Upper lobe of left lung (tissue), 4 donors: ENCODE measurements at regions not wholly inside any gene's neighbourhood (a gene's known extent, or its start where the extent isn't known, plus 50 kb on each side); places are given as distances from the start of the nearest gene placed in this dataset.

Experiments
- POLR2A ChIP-seq, 4 donors: fragments of 450-650 bp; IDR thresholded peaks; one replicate each; pipeline ENCODE4 v1.5.1; 2016 to 2017; ENCODE audit warnings: antibody characterized with exemption in 4 of 4, mild to moderate bottlenecking in 2 of 4
- TF ChIP-seq, protein P1 (sequence below), 6 experiments: fragments of 450-650 bp in 4 of 6; fragments of 200-600 bp in 2 of 6; sonication (generic) in 2 of 6; IDR thresholded peaks; one replicate each; pipeline ENCODE4 v1.5.1; 2016 to 2019; ENCODE audit warnings: antibody characterized with exemption in 6 of 6

DNA sequence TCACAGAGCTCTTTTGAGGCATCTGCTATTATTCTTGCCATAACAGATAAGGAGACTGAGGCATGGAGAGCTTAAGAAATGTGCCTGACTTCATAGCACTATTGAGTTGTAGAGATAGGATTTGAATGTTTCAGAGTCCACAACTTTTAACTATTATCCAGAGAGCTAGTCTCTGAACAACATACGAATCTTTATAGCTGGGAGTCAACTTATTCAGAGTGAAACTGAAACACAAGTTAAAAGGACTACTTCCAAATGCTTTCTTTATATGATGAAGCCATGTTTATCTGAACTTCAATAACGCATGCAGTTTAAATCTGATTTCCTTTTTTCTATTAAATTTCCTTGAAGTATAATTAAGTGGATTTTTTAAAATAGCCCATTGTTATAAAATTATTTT is 268.8 kb downstream of the IKZF2 start:
- TF ChIP-seq POLR2A (IDR thresholded peaks at IDR 0.05), result no peak
- TF ChIP-seq, protein P1, sequence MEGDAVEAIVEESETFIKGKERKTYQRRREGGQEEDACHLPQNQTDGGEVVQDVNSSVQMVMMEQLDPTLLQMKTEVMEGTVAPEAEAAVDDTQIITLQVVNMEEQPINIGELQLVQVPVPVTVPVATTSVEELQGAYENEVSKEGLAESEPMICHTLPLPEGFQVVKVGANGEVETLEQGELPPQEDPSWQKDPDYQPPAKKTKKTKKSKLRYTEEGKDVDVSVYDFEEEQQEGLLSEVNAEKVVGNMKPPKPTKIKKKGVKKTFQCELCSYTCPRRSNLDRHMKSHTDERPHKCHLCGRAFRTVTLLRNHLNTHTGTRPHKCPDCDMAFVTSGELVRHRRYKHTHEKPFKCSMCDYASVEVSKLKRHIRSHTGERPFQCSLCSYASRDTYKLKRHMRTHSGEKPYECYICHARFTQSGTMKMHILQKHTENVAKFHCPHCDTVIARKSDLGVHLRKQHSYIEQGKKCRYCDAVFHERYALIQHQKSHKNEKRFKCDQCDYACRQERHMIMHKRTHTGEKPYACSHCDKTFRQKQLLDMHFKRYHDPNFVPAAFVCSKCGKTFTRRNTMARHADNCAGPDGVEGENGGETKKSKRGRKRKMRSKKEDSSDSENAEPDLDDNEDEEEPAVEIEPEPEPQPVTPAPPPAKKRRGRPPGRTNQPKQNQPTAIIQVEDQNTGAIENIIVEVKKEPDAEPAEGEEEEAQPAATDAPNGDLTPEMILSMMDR (IDR thresholded peaks at IDR 0.05), result no peak
